Activated CD4-positive, CD25-positive, alpha-beta regulatory T cell treated with anti-CD3 and anti-CD28 coated beads, Interleukin-2, amount 50 U/mL, for 16 hours (primary cell): ENCODE measurements at regions not wholly inside any gene's neighbourhood (a gene's known extent, or its start where the extent isn't known, plus 50 kb on each side); places are given as distances from the start of the nearest gene placed in this dataset.
"Not testable (repeated sequence)": the region's sequence is repeated elsewhere in the genome, so short reads cannot be mapped to it uniquely, and the experiment has no call there.

ENCODE experiments used
- DNase-seq: peaks from one replicate; pipeline ENCODE4 v3.0.0-alpha.2; 2020; ENCODE audit warnings: low read depth, low spot score

- no peak for DNase-seq
Measured at GRCh38 chr2:36168115-36168514, 187.5 kb upstream of the CRIM1 start.

DNA sequence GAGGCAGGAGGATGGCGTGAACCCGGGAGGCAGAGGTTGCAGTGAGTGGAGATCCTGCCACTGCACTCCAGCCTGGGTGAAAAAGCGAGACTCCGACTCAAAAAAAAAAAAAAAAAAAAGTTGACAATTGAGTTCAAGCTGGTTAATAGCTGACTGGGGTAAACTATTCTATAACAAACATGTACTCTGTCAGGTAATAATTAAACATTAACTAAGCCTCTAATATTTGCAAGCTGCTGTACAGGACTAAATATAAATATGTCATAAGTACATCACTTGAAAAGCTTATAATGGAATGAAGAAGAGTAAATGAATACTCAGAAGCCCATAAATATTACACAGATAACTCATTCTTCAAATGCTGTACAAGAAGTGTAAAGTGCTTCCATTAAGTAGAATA is 190.4 kb upstream of the CRIM1 start:
- DNase-seq = no peak

- DNase-seq = no peak
Measured at GRCh38 chr2:36163520-36164254, 191.9 kb upstream of the CRIM1 start.

DNA sequence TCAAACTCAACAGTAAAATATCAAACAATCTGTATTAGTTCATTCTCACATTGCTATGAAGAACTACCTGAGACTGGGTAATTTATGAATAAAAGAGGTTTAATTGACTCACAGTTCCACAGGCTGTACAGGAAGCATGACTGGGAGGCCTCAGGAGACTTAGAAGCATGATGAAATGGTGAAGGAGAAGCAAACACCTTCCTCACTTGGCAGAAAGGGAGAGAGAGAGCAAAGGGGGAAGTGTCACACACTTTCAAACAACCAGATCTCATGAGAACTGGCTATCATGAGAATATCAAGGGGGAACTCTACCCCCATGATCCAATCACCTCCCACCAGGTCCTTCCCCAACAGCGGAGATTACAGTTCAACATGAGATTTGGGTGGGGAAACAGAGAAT is 198.5 kb upstream of the CRIM1 start:
- DNase-seq = not testable (repeated sequence)

- no peak for DNase-seq
Measured at GRCh38 chr2:36147670-36148390, 207.7 kb upstream of the CRIM1 start.

GRCh38 chr2:36146765-36147164 is 208.8 kb upstream of the CRIM1 start:
- DNase-seq = no peak

DNA sequence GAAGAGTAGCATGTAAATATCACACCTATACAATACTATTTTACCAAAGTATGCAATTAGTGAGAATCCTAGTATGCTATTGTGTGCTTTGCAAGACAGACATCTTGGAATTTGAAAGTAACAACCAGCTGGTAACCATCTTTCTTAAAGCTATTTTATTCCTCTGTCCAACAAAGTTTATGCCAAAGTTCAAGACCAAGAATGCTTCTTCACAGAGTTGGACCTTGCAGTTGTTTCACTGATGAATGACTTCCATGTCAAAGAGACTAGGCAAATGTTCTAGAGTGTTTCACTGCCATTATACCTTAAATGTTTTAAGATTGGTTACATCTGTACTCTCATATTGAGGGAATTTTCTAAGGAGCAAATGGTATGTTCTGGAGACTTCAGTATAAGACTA is 215.2 kb upstream of the CRIM1 start:
- DNase-seq = no peak

DNA sequence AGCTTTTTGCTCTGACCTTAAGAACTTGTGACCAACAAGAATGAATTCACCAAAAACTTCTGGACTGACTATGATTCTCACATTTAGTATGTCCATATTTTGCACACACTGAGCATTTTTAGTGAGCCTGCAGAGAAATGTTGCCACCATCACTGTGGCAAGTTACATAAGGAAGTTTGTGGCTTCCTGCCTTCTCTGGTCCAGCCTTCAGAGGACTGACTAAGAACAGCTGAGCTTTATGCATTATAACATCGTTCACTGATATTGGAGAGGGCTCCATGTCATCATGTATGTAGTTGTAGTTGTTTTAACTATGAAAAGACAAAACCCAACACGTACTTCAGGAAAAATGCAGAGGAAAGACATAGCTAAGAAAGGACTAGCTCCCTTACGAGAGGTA is 218.0 kb upstream of the CRIM1 start:
- no peak for DNase-seq

- no peak for DNase-seq
Measured at GRCh38 chr2:36134281-36134680, 221.3 kb upstream of the CRIM1 start.

GRCh38 chr2:36128359-36128758 is 227.2 kb upstream of the CRIM1 start:
- DNase-seq = no peak

DNA sequence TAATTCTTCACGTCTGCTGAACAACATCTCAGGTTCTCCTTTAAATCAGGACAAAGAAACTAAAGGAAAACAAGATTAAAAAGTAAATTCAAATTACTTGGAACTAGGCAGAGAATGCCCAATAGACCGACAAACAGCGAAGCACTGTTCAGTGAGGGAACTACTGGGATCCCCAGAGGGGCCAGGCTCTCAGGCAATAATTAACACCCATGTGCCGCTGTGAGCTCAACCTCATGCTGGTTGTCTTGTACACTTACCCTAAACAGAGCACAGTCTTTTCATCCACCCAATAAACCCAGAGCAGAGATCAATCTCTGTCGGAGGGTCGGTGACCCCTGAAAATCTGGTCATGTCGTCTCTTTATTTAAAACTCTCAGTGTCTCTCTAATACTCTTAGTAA is 229.9 kb upstream of the CRIM1 start:
- DNase-seq = no peak

- no peak for DNase-seq
Measured at GRCh38 chr2:36123995-36124394, 231.6 kb upstream of the CRIM1 start.

DNA sequence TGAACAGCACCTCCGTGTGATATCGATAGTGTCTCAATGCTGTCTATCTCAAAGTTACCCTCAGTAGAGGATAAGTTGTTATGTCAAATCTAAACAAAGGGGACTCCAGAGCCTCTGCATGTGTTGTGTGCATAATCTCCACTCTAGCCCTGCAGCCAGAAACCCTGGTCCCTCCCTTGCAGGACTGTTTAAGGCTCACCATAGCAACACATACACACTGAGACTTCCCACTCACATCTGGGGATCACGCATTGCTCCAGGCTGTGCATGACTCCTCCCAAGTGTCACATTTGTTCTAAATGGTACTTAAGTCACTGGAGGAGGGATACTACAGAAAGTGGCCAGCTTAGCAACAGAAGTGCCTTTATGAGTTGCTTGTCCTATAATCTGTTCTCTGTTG is 258.6 kb upstream of the CRIM1 start:
- DNase-seq = no peak

DNA sequence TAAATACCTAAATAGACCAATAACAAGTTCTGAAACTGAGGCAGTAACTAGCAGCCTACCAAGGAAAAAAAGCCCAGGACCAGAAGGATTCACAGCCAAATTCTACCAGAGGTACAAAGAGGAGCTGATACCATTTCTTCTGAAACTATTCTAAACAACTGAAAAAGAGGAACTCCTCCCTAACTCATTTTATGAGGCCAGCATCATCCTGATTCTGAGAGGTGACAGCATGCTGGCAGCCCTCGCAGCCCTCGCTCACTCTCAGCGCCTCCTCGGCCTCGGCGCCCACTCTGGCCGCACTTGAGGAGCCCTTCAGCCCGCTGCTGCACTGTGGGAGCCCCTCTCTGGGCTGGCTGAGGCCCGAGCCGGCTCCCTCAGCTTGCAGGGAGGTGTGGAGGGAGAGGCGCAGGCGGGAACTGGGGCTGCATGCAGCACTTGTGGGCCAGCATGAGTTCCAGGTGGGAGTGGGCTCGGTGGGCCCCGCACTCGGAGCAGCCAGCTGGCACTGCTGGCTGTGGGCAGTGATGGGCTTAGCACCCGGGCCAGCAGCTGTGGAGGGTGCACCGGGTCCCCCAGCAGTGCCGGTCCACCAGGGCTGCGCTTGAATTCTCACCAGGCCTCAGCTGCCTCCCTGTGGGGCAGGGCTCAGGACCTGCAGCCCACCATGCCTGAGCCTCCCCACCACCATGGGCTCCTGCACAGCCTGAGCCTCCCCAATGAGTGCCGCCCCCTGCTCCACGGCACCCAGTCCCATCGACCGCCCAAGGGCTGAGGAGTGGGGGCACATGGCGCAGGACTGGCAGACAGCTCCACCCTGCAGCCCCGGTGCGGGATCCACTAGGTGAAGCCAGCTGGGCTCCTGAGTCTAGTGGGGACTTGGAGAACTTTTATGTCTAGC is 263.5 kb upstream of the CRIM1 start:
- not testable (repeated sequence) for DNase-seq

- no peak for DNase-seq
Measured at GRCh38 chr2:36088716-36089328, 266.8 kb upstream of the CRIM1 start.

DNA sequence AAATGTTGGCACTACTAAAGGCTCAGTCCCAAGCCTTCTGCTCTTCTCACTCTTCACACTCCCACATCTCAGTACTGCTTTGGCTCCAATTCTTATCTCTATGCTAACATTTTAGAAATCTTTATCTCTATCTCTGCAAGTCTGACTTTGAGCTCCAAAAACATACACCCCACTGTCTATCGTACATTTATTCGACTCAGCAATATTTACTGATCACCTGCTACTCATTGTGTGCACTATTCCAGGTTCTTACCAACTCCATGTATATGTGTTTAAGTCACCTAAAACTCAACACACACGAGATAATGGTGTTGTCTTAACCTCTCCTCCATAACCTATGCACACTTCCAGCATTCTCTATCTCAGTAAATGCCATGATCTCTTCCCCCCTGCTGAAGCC is 268.2 kb upstream of the CRIM1 start:
- no peak for DNase-seq

- DNase-seq = no peak
Measured at GRCh38 chr2:36079793-36080192, 275.8 kb upstream of the CRIM1 start.

- no peak for DNase-seq
Measured at GRCh38 chr2:36074008-36074407, 281.6 kb upstream of the CRIM1 start.

DNA sequence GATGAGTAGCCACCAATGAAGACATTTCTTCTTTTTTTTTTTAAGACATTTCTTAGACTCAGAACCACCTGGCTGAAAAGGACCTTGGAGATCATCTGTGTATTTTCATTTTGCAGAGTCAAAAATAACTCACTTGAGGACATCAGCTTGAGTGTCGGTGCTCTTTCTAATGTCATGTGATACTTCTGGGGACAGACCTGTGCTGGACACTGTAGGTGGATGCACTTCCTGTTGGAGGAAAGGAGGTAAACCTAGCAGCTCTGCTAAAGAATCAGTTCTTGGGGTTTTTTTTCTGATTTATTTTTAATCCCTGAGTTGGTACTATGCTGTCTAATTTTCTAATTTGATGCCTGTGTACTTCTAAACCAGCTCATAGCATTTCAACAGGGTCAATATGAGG is 283.9 kb upstream of the CRIM1 start:
- DNase-seq = no peak

DNA sequence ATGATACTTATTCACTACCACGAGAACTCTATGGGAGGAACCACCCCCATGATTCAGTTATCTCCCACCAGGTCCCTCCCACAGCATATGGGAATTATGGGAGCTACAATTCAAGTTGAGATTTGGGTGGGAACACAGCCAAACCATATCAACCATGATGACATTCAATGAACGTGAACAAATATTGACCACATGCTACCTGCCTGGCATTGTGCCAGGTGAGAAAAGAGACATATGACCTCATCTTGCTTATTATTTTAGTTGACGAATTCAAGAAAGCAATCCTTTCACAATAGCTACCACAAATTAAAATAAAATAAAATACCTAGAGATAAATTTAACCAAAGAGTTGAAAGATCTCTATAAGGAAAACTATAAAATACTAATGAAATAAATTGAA is 286.5 kb upstream of the CRIM1 start:
- DNase-seq = no peak

DNA sequence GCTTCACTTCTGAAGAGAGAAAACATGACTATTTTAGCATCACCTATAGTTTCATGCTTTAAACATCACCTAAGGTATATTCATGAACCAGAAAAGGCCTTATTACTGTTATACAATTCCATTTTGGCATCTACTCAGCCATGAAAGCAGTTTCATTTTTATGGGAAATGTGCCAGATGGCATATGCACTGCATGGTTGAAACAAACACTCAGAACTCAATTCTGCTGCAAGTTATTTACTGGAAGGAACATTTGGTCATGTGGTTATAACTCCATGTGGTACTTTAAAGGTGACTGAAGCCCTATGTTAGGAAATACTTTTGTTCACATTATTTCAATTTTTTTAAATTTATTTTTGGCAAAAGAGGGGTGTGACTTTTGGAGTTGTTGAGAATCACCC is 287.5 kb upstream of the CRIM1 start:
- no peak for DNase-seq

DNA sequence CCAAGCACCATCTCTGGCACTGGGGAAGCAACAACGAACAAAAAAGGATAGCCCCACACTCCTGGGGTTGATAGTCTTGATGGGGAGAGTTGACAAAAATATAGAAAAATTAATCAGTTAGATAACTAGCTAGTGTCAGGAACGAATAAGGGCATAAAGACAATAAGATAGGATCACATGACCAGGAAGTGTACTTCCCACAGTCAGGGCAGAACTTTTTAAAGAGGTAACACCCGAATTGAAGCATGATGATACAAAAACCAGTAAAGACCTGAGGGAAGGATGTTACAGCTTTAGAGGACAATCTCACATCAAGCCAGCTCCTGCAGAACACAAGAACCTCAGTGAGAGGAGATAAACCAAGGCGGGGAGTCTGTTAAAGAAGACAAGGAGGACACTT is 295.4 kb upstream of the CRIM1 start:
- DNase-seq = no peak
